MV-4-11 (cell line): ENCODE measurements at regions not wholly inside any gene's neighbourhood (a gene's known extent, or its start where the extent isn't known, plus 50 kb on each side); places are given as distances from the start of the nearest gene placed in this dataset.
A peak's percentile ranks its signal among the peaks of the same experiment; 100 is the strongest.

Source experiments
- DNase-seq: peaks from one replicate; lab custom pipeline; 2025; lab: John Stamatoyannopoulos, UW

GRCh38 chr17:31715446-31715845, 143.6 kb downstream of the COPRS start:
- DNase-seq = peak; percentile 60

- no peak for DNase-seq
These were observed 154.6 kb downstream of the COPRS start for GRCh38 chr17:31704483-31704882.

GRCh38 chr17:31702041-31702440, 157.0 kb downstream of the COPRS start:
- peak; percentile 6 for DNase-seq

- no peak for DNase-seq
These were observed 158.1 kb downstream of the COPRS start for GRCh38 chr17:31700973-31701372.

- DNase-seq = no peak
These were observed 159.2 kb downstream of the COPRS start for GRCh38 chr17:31699886-31700285.

- peak; percentile 21 for DNase-seq
These were observed 159.8 kb downstream of the COPRS start for GRCh38 chr17:31699281-31699680.

- DNase-seq = no peak
These were observed 160.3 kb downstream of the COPRS start for GRCh38 chr17:31698751-31699150.

GRCh38 chr17:31697838-31698237, 161.2 kb downstream of the COPRS start:
- no peak for DNase-seq

- no peak for DNase-seq
These were observed 162.2 kb downstream of the COPRS start for GRCh38 chr17:31696703-31697325.

- DNase-seq = no peak
These were observed 162.9 kb downstream of the COPRS start for GRCh38 chr17:31696184-31696602.

- no peak for DNase-seq
These were observed 163.5 kb downstream of the COPRS start for GRCh38 chr17:31695456-31696090.

GRCh38 chr17:31693433-31694220, 165.4 kb downstream of the COPRS start:
- DNase-seq = no peak

GRCh38 chr17:31692632-31693031, 166.4 kb downstream of the COPRS start:
- no peak for DNase-seq

GRCh38 chr17:31692027-31692426, 167.0 kb downstream of the COPRS start:
- DNase-seq = no peak

GRCh38 chr17:31691251-31691905, 167.7 kb downstream of the COPRS start:
- no peak for DNase-seq

GRCh38 chr17:31690151-31690551, 168.9 kb downstream of the COPRS start:
- no peak for DNase-seq

- DNase-seq = no peak
These were observed 170.3 kb downstream of the COPRS start for GRCh38 chr17:31688701-31689100.

- no peak for DNase-seq
These were observed 171.4 kb downstream of the COPRS start for GRCh38 chr17:31687505-31688126.

- no peak for DNase-seq
These were observed 172.5 kb downstream of the COPRS start for GRCh38 chr17:31686495-31686894.

- DNase-seq = no peak
These were observed 174.1 kb downstream of the COPRS start for GRCh38 chr17:31684901-31685300.

GRCh38 chr17:31680126-31680525, 178.9 kb downstream of the COPRS start:
- DNase-seq = peak; percentile 82

- DNase-seq = no peak
These were observed 179.4 kb downstream of the COPRS start for GRCh38 chr17:31679667-31680066.
